Astrocyte of the cerebellum (primary cell): ENCODE measurements at regions not wholly inside any gene's neighbourhood (a gene's known extent, or its start where the extent isn't known, plus 50 kb on each side); places are given as distances from the start of the nearest gene placed in this dataset.
"Not testable (repeated sequence)": the region's sequence is repeated elsewhere in the genome, so short reads cannot be mapped to it uniquely, and the experiment has no call there.

Source experiments
- DNase-seq: peaks from one replicate; pipeline ENCODE4 v3.0.0-alpha.2; 2011; ENCODE audit warnings: low read depth
- H3K4me3 ChIP-seq: 2 replicates; pipeline ENCODE4 v1.5.1; 2011; ENCODE audit warnings: mild to moderate bottlenecking, low read depth, low read length, moderate library complexity
- CTCF ChIP-seq: IDR thresholded peaks from 2 replicates; pipeline ENCODE4 v1.5.1; 2012; ENCODE audit warnings: low read length, low read depth, moderate library complexity, mild to moderate bottlenecking; ENCODE audit errors: missing control alignments
- in situ Hi-C: cut with HindIII; loops from 2 replicates; pipeline ENCODE4 v1.10.0; 2017; ENCODE audit warnings: low sequenced_read_pairs

- H3K4me3 ChIP-seq = no peak overlapping the region
- in situ Hi-C loops = no loop called here
- no peak for DNase-seq
- TF ChIP-seq CTCF = no peak
Observed at GRCh38 chr15:93758824-93759223, 472.5 kb upstream of the MCTP2 start.

- in situ Hi-C loops = no loop called here
- DNase-seq = no peak
- no peak for TF ChIP-seq CTCF
- no peak overlapping the region for H3K4me3 ChIP-seq
Observed at GRCh38 chr15:93748710-93749109, 482.7 kb upstream of the MCTP2 start.

- H3K4me3 ChIP-seq, in situ Hi-C loops, DNase-seq: not testable (repeated sequence)
Observed at GRCh38 chr15:93734976-93735375, 496.4 kb upstream of the MCTP2 start.

- TF ChIP-seq CTCF = no peak
- H3K4me3 ChIP-seq = no peak overlapping the region
- DNase-seq = no peak
- in situ Hi-C loops = no loop called here
Observed at GRCh38 chr15:93730724-93731123, 500.6 kb upstream of the MCTP2 start.

- no peak for TF ChIP-seq CTCF
Observed at GRCh38 chr15:93722165-93722564, 509.2 kb upstream of the MCTP2 start.

DNA sequence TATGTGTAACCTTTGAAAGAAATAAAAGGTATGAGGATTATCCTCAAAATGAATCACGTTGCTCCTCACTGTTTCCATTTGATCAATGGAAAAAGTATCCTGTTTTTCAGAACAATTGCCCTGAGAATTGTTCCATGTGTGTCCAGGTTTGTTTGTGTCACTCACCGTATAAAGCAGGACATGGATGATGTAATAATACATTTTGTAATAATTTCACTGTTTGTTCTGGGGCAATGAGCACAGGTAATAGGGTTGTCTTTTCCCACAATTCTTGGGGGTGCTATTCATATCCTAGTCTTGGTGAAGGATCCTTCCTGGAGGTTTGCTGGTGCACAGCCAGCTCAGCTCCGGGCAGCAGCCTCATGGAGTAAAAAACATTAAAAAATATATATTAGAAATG, 510.8 kb upstream of the MCTP2 start:
- DNase-seq = no peak
- in situ Hi-C loops = no loop called here
- H3K4me3 ChIP-seq = no peak overlapping the region
- no peak for TF ChIP-seq CTCF

More at GRCh38 chr15:93722165-93722564, 509.2 kb upstream of the MCTP2 start:
- H3K4me3 ChIP-seq = no peak overlapping the region
- in situ Hi-C loops = no loop called here
- no peak for DNase-seq

DNA sequence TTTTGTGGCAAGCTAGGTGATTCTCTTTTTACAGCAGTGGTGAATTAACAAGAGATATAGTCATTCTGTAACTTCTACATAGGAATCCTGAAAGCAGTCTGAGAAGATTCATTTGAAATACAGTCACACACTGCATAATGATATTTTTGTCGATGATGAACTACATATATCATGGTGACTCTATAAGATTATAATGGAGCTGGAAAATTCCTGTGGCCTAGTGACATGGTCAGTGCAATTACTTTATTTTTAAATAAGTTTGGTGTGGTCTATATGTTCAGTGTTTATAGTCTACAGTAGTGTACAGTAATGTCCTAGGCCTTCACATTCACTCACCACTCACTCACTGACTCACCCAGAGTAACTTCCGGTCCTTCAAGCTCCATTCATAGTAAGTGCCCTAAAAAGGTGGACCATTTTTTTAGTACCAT, 511.4 kb upstream of the MCTP2 start:
- DNase-seq = no peak
- no peak for TF ChIP-seq CTCF
- no peak overlapping the region for H3K4me3 ChIP-seq
- in situ Hi-C loops = no loop called here
